GM12878 (cell line): ENCODE measurements at regions not wholly inside any gene's neighbourhood (a gene's known extent, or its start where the extent isn't known, plus 50 kb on each side); places are given as distances from the start of the nearest gene placed in this dataset.
"Not testable (repeated sequence)": the region's sequence is repeated elsewhere in the genome, so short reads cannot be mapped to it uniquely, and the experiment has no call there.

Source experiments
- CBX5 ChIP-seq: sonication (generic); IDR thresholded peaks from 2 replicates; pipeline ENCODE4 v1.6.1; 2016; ENCODE audit warnings: low read depth, moderate library complexity, mild to moderate bottlenecking, inconsistent platforms
- ESRRA ChIP-seq: IDR thresholded peaks from 2 replicates; pipeline ENCODE4 v1.6.1; 2012; ENCODE audit warnings: mild to moderate bottlenecking, low read length, improper control_type of control experiment
- JUND ChIP-seq: IDR thresholded peaks from 2 replicates; pipeline ENCODE4 v1.6.1; 2012; ENCODE audit warnings: low read depth, mild to moderate bottlenecking, low read length, improper control_type of control experiment, moderate library complexity
- NR2C2 ChIP-seq: IDR thresholded peaks from 2 replicates; pipeline ENCODE4 v1.6.1; 2011; ENCODE audit warnings: borderline replicate concordance, low read depth; ENCODE audit not compliant: control insufficient read depth, insufficient read length
- RFX5 ChIP-seq: IDR thresholded peaks from 2 replicates; pipeline ENCODE4 v1.6.1; 2011; ENCODE audit warnings: low read depth, low read length, improper control_type of control experiment
- ZNF384 ChIP-seq: IDR thresholded peaks from 2 replicates; pipeline ENCODE4 v1.6.1; 2012; ENCODE audit warnings: low read depth, mild to moderate bottlenecking, low read length, improper control_type of control experiment, borderline replicate concordance
- TF ChIP-seq, protein P1 (sequence below): IDR thresholded peaks from 2 replicates; pipeline ENCODE4 v1.6.1; 2012; ENCODE audit warnings: low read depth, low read length, improper control_type of control experiment

DNA sequence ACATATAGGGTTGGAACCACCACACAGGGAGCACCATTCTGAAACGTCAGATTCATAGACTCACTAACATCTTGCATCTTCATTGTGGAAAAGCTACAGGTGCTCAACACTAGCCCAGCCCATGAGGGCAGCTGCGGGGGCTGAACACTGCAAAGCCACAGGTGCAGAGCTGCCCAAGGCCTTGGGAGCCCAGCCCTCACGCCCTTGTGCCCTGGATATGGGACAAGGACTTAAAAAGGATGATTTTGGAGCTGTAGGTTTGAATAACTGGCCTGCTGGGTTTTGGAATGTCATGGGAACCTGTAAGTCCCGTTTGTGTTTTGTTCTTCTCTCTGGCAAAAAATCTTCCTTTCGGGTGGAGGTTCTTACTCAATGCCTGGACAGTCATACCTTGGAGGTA, 834.4 kb downstream of the FOXD4L5 start:
- TF ChIP-seq, protein P1, sequence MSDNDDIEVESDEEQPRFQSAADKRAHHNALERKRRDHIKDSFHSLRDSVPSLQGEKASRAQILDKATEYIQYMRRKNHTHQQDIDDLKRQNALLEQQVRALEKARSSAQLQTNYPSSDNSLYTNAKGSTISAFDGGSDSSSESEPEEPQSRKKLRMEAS: not testable (repeated sequence)
- not testable (repeated sequence) for TF ChIP-seq NR2C2, JUND, ZNF384, ESRRA, CBX5, RFX5
